ENCODE measurements at regions not wholly inside any gene's neighbourhood (a gene's known extent, or its start where the extent isn't known, plus 50 kb on each side); places are given as distances from the start of the nearest gene placed in this dataset.

GRCh38 chr13:34340534-34340933 lies 522.6 kb downstream of the RFC3 start:
- Histone ChIP-seq H3K27me3 (ENCODE audit: control insufficient read depth, insufficient read depth, low read length) (no peaks in the 10 kb centered on the region), H3K9me3 (ENCODE audit: control insufficient read depth, low read depth, low read length) (no peaks in the 10 kb centered on the region), H3K9ac (ENCODE audit: low read length) (no peak overlapping the region), H3K36me3 (ENCODE audit: control insufficient read depth, low read depth, low read length) (no peaks in the 10 kb centered on the region), H3K4me3 (ENCODE audit: low read length) (no peak overlapping the region), H3K4me1 (ENCODE audit: control insufficient read depth, low read depth, low read length) (no peaks in the 10 kb centered on the region), H3K27ac (ENCODE audit: low read length) (no peak overlapping the region)

- no peaks in the 10 kb centered on the region for H3K9me3 ChIP-seq (ENCODE audit: control insufficient read depth, low read depth, low read length)
- H3K27me3 ChIP-seq (ENCODE audit: control insufficient read depth, insufficient read depth, low read length), result no peaks in the 10 kb centered on the region
- H3K36me3 ChIP-seq (ENCODE audit: control insufficient read depth, low read depth, low read length), result no peaks in the 10 kb centered on the region
- no peak overlapping the region for H3K9ac ChIP-seq (ENCODE audit: low read length)
- H3K4me3 ChIP-seq (ENCODE audit: low read length), result no peak overlapping the region
- no peak overlapping the region for H3K27ac ChIP-seq (ENCODE audit: low read length)
- H3K4me1 ChIP-seq (ENCODE audit: control insufficient read depth, low read depth, low read length), result peaks cover 3% of the 10 kb centered on the region
Measured at GRCh38 chr13:34343413-34343940, 525.5 kb downstream of the RFC3 start.

- Histone ChIP-seq H3K27ac (ENCODE audit: low read length) (no peak overlapping the region), H3K36me3 (ENCODE audit: control insufficient read depth, low read depth, low read length) (no peaks in the 10 kb centered on the region), H3K9ac (ENCODE audit: low read length) (no peak overlapping the region), H3K27me3 (ENCODE audit: control insufficient read depth, insufficient read depth, low read length) (no peaks in the 10 kb centered on the region), H3K4me3 (ENCODE audit: low read length) (no peak overlapping the region), H3K4me1 (ENCODE audit: control insufficient read depth, low read depth, low read length) (peaks cover 3% of the 10 kb centered on the region), H3K9me3 (ENCODE audit: control insufficient read depth, low read depth, low read length) (no peaks in the 10 kb centered on the region)
Measured at GRCh38 chr13:34344816-34345215, 526.9 kb downstream of the RFC3 start.

- H3K27ac ChIP-seq (ENCODE audit: low read length), result no peak overlapping the region
- H3K9me3 ChIP-seq (ENCODE audit: control insufficient read depth, low read depth, low read length), result no peaks in the 10 kb centered on the region
- H3K4me1 ChIP-seq (ENCODE audit: control insufficient read depth, low read depth, low read length), result peaks cover 3% of the 10 kb centered on the region
- H3K4me3 ChIP-seq (ENCODE audit: low read length), result no peak overlapping the region
- H3K27me3 ChIP-seq (ENCODE audit: control insufficient read depth, insufficient read depth, low read length), result no peaks in the 10 kb centered on the region
- no peak overlapping the region for H3K9ac ChIP-seq (ENCODE audit: low read length)
- H3K36me3 ChIP-seq (ENCODE audit: control insufficient read depth, low read depth, low read length), result no peaks in the 10 kb centered on the region
Measured at GRCh38 chr13:34345258-34345965, 527.5 kb downstream of the RFC3 start.

- Histone ChIP-seq H3K36me3 (ENCODE audit: control insufficient read depth, low read depth, low read length) (no peaks in the 10 kb centered on the region), H3K27me3 (ENCODE audit: control insufficient read depth, insufficient read depth, low read length) (no peaks in the 10 kb centered on the region), H3K9me3 (ENCODE audit: control insufficient read depth, low read depth, low read length) (no peaks in the 10 kb centered on the region), H3K9ac (ENCODE audit: low read length) (no peak overlapping the region), H3K27ac (ENCODE audit: low read length) (no peak overlapping the region), H3K4me1 (ENCODE audit: control insufficient read depth, low read depth, low read length) (peaks cover 3% of the 10 kb centered on the region), H3K4me3 (ENCODE audit: low read length) (no peak overlapping the region)
Measured at GRCh38 chr13:34346626-34347025, 528.7 kb downstream of the RFC3 start.

GRCh38 chr13:34347784-34348573 lies 530.0 kb downstream of the RFC3 start:
- Histone ChIP-seq H3K9ac (ENCODE audit: low read length) (no peak overlapping the region), H3K36me3 (ENCODE audit: control insufficient read depth, low read depth, low read length) (no peaks in the 10 kb centered on the region), H3K4me3 (ENCODE audit: low read length) (no peak overlapping the region), H3K9me3 (ENCODE audit: control insufficient read depth, low read depth, low read length) (no peaks in the 10 kb centered on the region), H3K27ac (ENCODE audit: low read length) (no peak overlapping the region), H3K4me1 (ENCODE audit: control insufficient read depth, low read depth, low read length) (peaks cover 3% of the 10 kb centered on the region), H3K27me3 (ENCODE audit: control insufficient read depth, insufficient read depth, low read length) (no peaks in the 10 kb centered on the region)

- H3K4me3 ChIP-seq (ENCODE audit: low read length), result no peak overlapping the region
- H3K4me1 ChIP-seq (ENCODE audit: control insufficient read depth, low read depth, low read length), result peaks cover 3% of the 10 kb centered on the region
- H3K9ac ChIP-seq (ENCODE audit: low read length), result no peak overlapping the region
- no peaks in the 10 kb centered on the region for H3K27me3 ChIP-seq (ENCODE audit: control insufficient read depth, insufficient read depth, low read length)
- H3K27ac ChIP-seq (ENCODE audit: low read length), result no peak overlapping the region
- no peaks in the 10 kb centered on the region for H3K36me3 ChIP-seq (ENCODE audit: control insufficient read depth, low read depth, low read length)
- H3K9me3 ChIP-seq (ENCODE audit: control insufficient read depth, low read depth, low read length), result no peaks in the 10 kb centered on the region
Measured at GRCh38 chr13:34349091-34349722, 531.3 kb downstream of the RFC3 start.

- no peaks in the 10 kb centered on the region for H3K9me3 ChIP-seq (ENCODE audit: control insufficient read depth, low read depth, low read length)
- no peak overlapping the region for H3K9ac ChIP-seq (ENCODE audit: low read length)
- no peaks in the 10 kb centered on the region for H3K27me3 ChIP-seq (ENCODE audit: control insufficient read depth, insufficient read depth, low read length)
- H3K4me3 ChIP-seq (ENCODE audit: low read length), result no peak overlapping the region
- no peak overlapping the region for H3K27ac ChIP-seq (ENCODE audit: low read length)
- no peaks in the 10 kb centered on the region for H3K36me3 ChIP-seq (ENCODE audit: control insufficient read depth, low read depth, low read length)
- H3K4me1 ChIP-seq (ENCODE audit: control insufficient read depth, low read depth, low read length), result peaks cover 3% of the 10 kb centered on the region
Measured at GRCh38 chr13:34350671-34351070, 532.7 kb downstream of the RFC3 start.

GRCh38 chr13:34351134-34351533 lies 533.2 kb downstream of the RFC3 start:
- Histone ChIP-seq H3K36me3 (ENCODE audit: control insufficient read depth, low read depth, low read length) (no peaks in the 10 kb centered on the region), H3K27ac (ENCODE audit: low read length) (no peak overlapping the region), H3K9ac (ENCODE audit: low read length) (no peak overlapping the region), H3K4me3 (ENCODE audit: low read length) (no peak overlapping the region), H3K9me3 (ENCODE audit: control insufficient read depth, low read depth, low read length) (no peaks in the 10 kb centered on the region), H3K4me1 (ENCODE audit: control insufficient read depth, low read depth, low read length) (no peaks in the 10 kb centered on the region), H3K27me3 (ENCODE audit: control insufficient read depth, insufficient read depth, low read length) (no peaks in the 10 kb centered on the region)

GRCh38 chr13:34352958-34353357 lies 535.0 kb downstream of the RFC3 start:
- Histone ChIP-seq H3K27ac (ENCODE audit: low read length) (no peak overlapping the region), H3K36me3 (ENCODE audit: control insufficient read depth, low read depth, low read length) (no peaks in the 10 kb centered on the region), H3K9ac (ENCODE audit: low read length) (no peak overlapping the region), H3K9me3 (ENCODE audit: control insufficient read depth, low read depth, low read length) (no peaks in the 10 kb centered on the region), H3K4me3 (ENCODE audit: low read length) (no peak overlapping the region), H3K27me3 (ENCODE audit: control insufficient read depth, insufficient read depth, low read length) (no peaks in the 10 kb centered on the region), H3K4me1 (ENCODE audit: control insufficient read depth, low read depth, low read length) (no peaks in the 10 kb centered on the region)

GRCh38 chr13:34356686-34357434 lies 538.9 kb downstream of the RFC3 start:
- H3K4me3 ChIP-seq (ENCODE audit: low read length), result no peak overlapping the region
- no peaks in the 10 kb centered on the region for H3K36me3 ChIP-seq (ENCODE audit: control insufficient read depth, low read depth, low read length)
- H3K9me3 ChIP-seq (ENCODE audit: control insufficient read depth, low read depth, low read length), result no peaks in the 10 kb centered on the region
- H3K27ac ChIP-seq (ENCODE audit: low read length), result no peak overlapping the region
- no peak overlapping the region for H3K9ac ChIP-seq (ENCODE audit: low read length)
- H3K4me1 ChIP-seq (ENCODE audit: control insufficient read depth, low read depth, low read length), result no peaks in the 10 kb centered on the region
- H3K27me3 ChIP-seq (ENCODE audit: control insufficient read depth, insufficient read depth, low read length), result no peaks in the 10 kb centered on the region

Measured in iPS-18a (cell line).